ENCODE measurements at regions not wholly inside any gene's neighbourhood (a gene's known extent, or its start where the extent isn't known, plus 50 kb on each side); places are given as distances from the start of the nearest gene placed in this dataset.

- DNase-seq (ENCODE audit: extremely low read depth in 1 of 2, low read depth in 1 of 2) = no peak
Measured at GRCh38 chr1:58996341-58997059, 212.7 kb upstream of the JUN start.

GRCh38 chr1:58997060-58997411 lies 213.2 kb upstream of the JUN start:
- DNase-seq (ENCODE audit: extremely low read depth in 1 of 2, low read depth in 1 of 2) = no peak

- DNase-seq (ENCODE audit: extremely low read depth in 1 of 2, low read depth in 1 of 2) = no peak
Measured at GRCh38 chr1:58997637-58998036, 213.8 kb upstream of the JUN start.

- no peak for DNase-seq (ENCODE audit: extremely low read depth in 1 of 2, low read depth in 1 of 2)
Measured at GRCh38 chr1:58999676-59000075, 215.8 kb upstream of the JUN start.

- DNase-seq (ENCODE audit: extremely low read depth in 1 of 2, low read depth in 1 of 2) = no peak
Measured at GRCh38 chr1:59004755-59005154, 220.9 kb upstream of the JUN start.

- DNase-seq (ENCODE audit: extremely low read depth in 1 of 2, low read depth in 1 of 2) = no peak
Measured at GRCh38 chr1:59005491-59006288, 221.8 kb upstream of the JUN start.

- DNase-seq (ENCODE audit: extremely low read depth in 1 of 2, low read depth in 1 of 2) = no peak
Measured at GRCh38 chr1:59006289-59006658, 222.4 kb upstream of the JUN start.

- DNase-seq (ENCODE audit: extremely low read depth in 1 of 2, low read depth in 1 of 2) = no peak
Measured at GRCh38 chr1:59006932-59007331, 223.1 kb upstream of the JUN start.

GRCh38 chr1:59007429-59007819 lies 223.6 kb upstream of the JUN start:
- DNase-seq (ENCODE audit: extremely low read depth in 1 of 2, low read depth in 1 of 2) = no peak

- DNase-seq (ENCODE audit: extremely low read depth in 1 of 2, low read depth in 1 of 2) = no peak
Measured at GRCh38 chr1:59007820-59008598, 224.2 kb upstream of the JUN start.

GRCh38 chr1:59008599-59009347 lies 224.9 kb upstream of the JUN start:
- DNase-seq (ENCODE audit: extremely low read depth in 1 of 2, low read depth in 1 of 2) = no peak

- no peak for DNase-seq (ENCODE audit: extremely low read depth in 1 of 2, low read depth in 1 of 2)
Measured at GRCh38 chr1:59011663-59012062, 227.8 kb upstream of the JUN start.

GRCh38 chr1:59012378-59012777 lies 228.5 kb upstream of the JUN start:
- DNase-seq (ENCODE audit: extremely low read depth in 1 of 2, low read depth in 1 of 2) = no peak

- no peak for DNase-seq (ENCODE audit: extremely low read depth in 1 of 2, low read depth in 1 of 2)
Measured at GRCh38 chr1:59013276-59013927, 229.6 kb upstream of the JUN start.

- no peak for DNase-seq (ENCODE audit: extremely low read depth in 1 of 2, low read depth in 1 of 2)
Measured at GRCh38 chr1:59013928-59014279, 230.1 kb upstream of the JUN start.

GRCh38 chr1:59014827-59015226 lies 231.0 kb upstream of the JUN start:
- DNase-seq (ENCODE audit: extremely low read depth in 1 of 2, low read depth in 1 of 2) = no peak

- no peak for DNase-seq (ENCODE audit: extremely low read depth in 1 of 2, low read depth in 1 of 2)
Measured at GRCh38 chr1:59015708-59016107, 231.9 kb upstream of the JUN start.

- no peak for DNase-seq (ENCODE audit: extremely low read depth in 1 of 2, low read depth in 1 of 2)
Measured at GRCh38 chr1:59016390-59016789, 232.5 kb upstream of the JUN start.

- DNase-seq (ENCODE audit: extremely low read depth in 1 of 2, low read depth in 1 of 2) = no peak
Measured at GRCh38 chr1:59017501-59018231, 233.8 kb upstream of the JUN start.

GRCh38 chr1:59018446-59018845 lies 234.6 kb upstream of the JUN start:
- DNase-seq (ENCODE audit: extremely low read depth in 1 of 2, low read depth in 1 of 2) = no peak

Measured in activated CD8-positive, alpha-beta memory T cell treated with anti-CD3 and anti-CD28 coated beads for 1 hour (primary cell).